Smooth muscle cell (in vitro differentiated cells): ENCODE measurements at regions not wholly inside any gene's neighbourhood (a gene's known extent, or its start where the extent isn't known, plus 50 kb on each side); places are given as distances from the start of the nearest gene placed in this dataset. TPM values are rescaled to one million over a fixed set of nuclear protein-coding genes. Genes with fewer than 3 reads are reported as not detected.

Experiments used
- microRNA-seq: library from miRNA; unstranded; fragments of <30 nt; microRNA quantifications from one replicate; pipeline ENCODE4, GENCODE V29; 2016; ENCODE audit warnings: borderline number of aligned reads
- small RNA-seq: library from RNA; depleted of rRNA; stranded (forward); fragments of <200 nt; gene quantifications from one replicate; pipeline ENCODE3, GENCODE V24; 2014

Small RNA genes lying in the stretch of these regions (microRNA-seq; reads per million reads assigned to microRNA genes)
- not detected for gene MIR4436A

Small RNA genes lying in the stretch of these regions (small RNA-seq; reads per million reads assigned to genes)
- not detected for gene IGKJ1
- gene IGKJ3: not detected
- not detected for gene IGKJ4
- not detected for gene IGKJ5
- gene IGKV1-35: not detected
- not detected for gene IGKV2-19
- not detected for gene IGKV2-36
- gene IGKV2-38: not detected
- not detected for gene IGKV3-25
- not detected for gene IGKV7-3
- gene MIR4436A: not detected
